ENCODE measurements at regions not wholly inside any gene's neighbourhood (a gene's known extent, or its start where the extent isn't known, plus 50 kb on each side); places are given as distances from the start of the nearest gene placed in this dataset.

DNA sequence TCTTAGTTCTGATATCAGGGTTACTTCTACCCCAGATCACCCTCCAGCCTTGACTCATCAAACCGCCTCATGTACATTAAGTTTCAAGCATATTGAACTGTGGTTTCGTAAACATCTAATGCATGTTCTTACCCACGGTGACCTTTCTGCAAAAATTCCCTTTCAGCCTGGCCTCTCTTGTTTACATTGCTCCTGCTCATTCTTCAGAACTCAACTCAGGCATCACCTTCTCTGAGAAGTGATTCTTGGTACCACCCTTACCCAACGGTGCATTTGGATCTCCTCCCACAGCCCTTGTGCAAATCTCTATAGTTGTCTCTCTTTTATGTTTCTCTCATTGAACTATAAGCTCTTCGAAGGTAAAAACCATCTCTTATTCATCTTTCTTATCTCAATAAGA, 503.1 kb upstream of the PKDCC start:
- no peak for DNase-seq (ENCODE audit: insufficient read length, low spot score)
- no peak for FAIRE-seq
- TF ChIP-seq POLR2A (IDR thresholded peaks at IDR 0.05; ENCODE audit: low read depth, low read length) (no peak), TAF1 (IDR thresholded peaks at IDR 0.05; ENCODE audit: low read depth, low read length) (no peak), SPI1 (IDR thresholded peaks at IDR 0.05; ENCODE audit: low read depth, low read length) (no peak), POU2F2 (IDR thresholded peaks at IDR 0.05; ENCODE audit: low read depth, low read length) (no peak), POLR2AphosphoS5 (IDR thresholded peaks at IDR 0.05; ENCODE audit: low read depth, low read length) (no peak), PAX5 (IDR thresholded peaks at IDR 0.05; ENCODE audit: insufficient read depth, low read length, severe bottlenecking) (no peak)

DNA sequence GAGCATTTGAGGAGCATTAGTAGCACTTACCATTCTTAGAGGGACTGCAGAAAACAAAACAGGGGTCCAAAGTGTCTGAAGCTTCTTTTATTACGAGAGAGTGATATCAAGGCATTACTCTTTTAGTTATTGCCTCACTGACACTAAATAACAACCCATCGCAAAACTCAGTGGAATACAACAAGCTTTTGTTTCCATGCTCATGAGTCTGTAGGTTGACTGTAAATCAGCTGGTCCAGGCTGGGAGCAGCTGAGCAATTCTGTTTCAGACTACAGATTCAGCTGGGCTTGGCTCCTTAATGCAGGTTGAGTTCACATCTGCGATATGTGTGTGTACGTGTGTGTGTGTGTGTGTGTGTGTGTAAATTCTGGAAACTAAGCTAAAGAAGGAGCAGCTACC, 501.8 kb upstream of the PKDCC start:
- DNase-seq (ENCODE audit: insufficient read length, low spot score) (no peak), FAIRE-seq (no peak)
- TF ChIP-seq POLR2A (IDR thresholded peaks at IDR 0.05; ENCODE audit: low read depth, low read length) (no peak), POLR2AphosphoS5 (IDR thresholded peaks at IDR 0.05; ENCODE audit: low read depth, low read length) (no peak), SPI1 (IDR thresholded peaks at IDR 0.05; ENCODE audit: low read depth, low read length) (no peak), TAF1 (IDR thresholded peaks at IDR 0.05; ENCODE audit: low read depth, low read length) (no peak), POU2F2 (IDR thresholded peaks at IDR 0.05; ENCODE audit: low read depth, low read length) (no peak), PAX5 (IDR thresholded peaks at IDR 0.05; ENCODE audit: insufficient read depth, low read length, severe bottlenecking) (no peak)

DNA sequence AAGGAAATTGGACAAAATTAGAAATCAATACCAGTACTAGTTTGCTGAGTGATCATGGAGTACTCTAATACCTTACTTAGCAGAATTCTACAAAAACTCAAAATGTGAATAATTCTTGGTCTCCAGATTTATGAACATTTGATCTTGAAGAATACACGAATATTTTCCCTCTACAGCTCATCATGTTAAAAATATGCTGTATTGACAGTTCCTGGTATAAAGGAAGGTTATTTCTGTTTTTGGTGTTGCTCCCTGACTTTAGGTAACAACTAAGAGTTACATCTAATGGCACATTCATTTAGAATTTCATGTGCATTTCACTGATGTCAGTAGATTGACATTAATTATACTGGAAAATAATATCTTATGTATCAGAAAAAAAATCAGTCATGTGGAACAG, 479.2 kb upstream of the PKDCC start:
- FAIRE-seq (no peak), DNase-seq (ENCODE audit: insufficient read length, low spot score) (no peak)
- TF ChIP-seq POU2F2 (IDR thresholded peaks at IDR 0.05; ENCODE audit: low read depth, low read length) (no peak), TAF1 (IDR thresholded peaks at IDR 0.05; ENCODE audit: low read depth, low read length) (no peak), POLR2AphosphoS5 (IDR thresholded peaks at IDR 0.05; ENCODE audit: low read depth, low read length) (no peak), POLR2A (IDR thresholded peaks at IDR 0.05; ENCODE audit: low read depth, low read length) (no peak), SPI1 (IDR thresholded peaks at IDR 0.05; ENCODE audit: low read depth, low read length) (no peak), PAX5 (IDR thresholded peaks at IDR 0.05; ENCODE audit: insufficient read depth, low read length, severe bottlenecking) (no peak)

DNA sequence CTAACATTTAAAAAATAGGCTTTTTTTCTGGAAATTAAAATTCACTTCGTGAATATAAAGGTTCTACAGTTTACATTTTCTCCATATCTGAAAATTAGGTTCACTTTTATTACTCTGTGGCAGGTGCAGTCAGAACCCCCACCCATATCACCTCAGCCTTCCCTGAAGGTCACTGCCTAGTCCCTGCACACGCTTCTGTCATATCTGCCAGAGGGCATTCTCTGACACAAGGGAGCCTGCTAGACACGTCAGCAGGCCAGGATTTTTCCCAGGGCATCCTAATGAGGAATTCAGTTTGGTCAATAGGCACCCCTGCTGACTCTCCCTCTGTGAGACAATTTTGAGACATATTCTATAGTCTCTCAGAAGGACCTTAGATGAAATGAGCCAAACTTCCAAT, 475.7 kb upstream of the PKDCC start:
- DNase-seq (ENCODE audit: insufficient read length, low spot score) (no peak), FAIRE-seq (no peak)
- TF ChIP-seq SPI1 (IDR thresholded peaks at IDR 0.05; ENCODE audit: low read depth, low read length) (no peak), POU2F2 (IDR thresholded peaks at IDR 0.05; ENCODE audit: low read depth, low read length) (no peak), POLR2A (IDR thresholded peaks at IDR 0.05; ENCODE audit: low read depth, low read length) (no peak), POLR2AphosphoS5 (IDR thresholded peaks at IDR 0.05; ENCODE audit: low read depth, low read length) (no peak), PAX5 (IDR thresholded peaks at IDR 0.05; ENCODE audit: insufficient read depth, low read length, severe bottlenecking) (no peak), TAF1 (IDR thresholded peaks at IDR 0.05; ENCODE audit: low read depth, low read length) (no peak)

DNA sequence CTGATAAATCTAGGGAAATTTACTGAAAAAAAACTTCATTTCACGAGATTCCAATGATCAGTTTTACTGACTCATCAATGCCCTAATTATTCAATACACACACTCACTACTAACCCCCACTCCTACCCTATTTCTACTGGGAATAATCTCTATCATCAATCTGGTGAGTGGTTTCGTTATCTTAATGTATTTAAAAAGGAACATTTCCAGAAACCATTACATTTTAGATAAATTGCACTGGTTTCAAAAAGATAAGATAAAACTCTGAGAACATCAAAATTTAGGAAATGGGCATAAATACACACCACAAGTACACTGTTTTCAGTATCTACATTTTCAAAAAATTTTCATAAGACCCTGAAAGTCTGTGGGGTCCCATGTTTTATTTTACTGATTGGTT, 471.4 kb upstream of the PKDCC start:
- DNase-seq (ENCODE audit: insufficient read length, low spot score) = no peak
- TF ChIP-seq POU2F2 (IDR thresholded peaks at IDR 0.05; ENCODE audit: low read depth, low read length) (no peak), POLR2A (IDR thresholded peaks at IDR 0.05; ENCODE audit: low read depth, low read length) (no peak)
- no peak for FAIRE-seq

DNA sequence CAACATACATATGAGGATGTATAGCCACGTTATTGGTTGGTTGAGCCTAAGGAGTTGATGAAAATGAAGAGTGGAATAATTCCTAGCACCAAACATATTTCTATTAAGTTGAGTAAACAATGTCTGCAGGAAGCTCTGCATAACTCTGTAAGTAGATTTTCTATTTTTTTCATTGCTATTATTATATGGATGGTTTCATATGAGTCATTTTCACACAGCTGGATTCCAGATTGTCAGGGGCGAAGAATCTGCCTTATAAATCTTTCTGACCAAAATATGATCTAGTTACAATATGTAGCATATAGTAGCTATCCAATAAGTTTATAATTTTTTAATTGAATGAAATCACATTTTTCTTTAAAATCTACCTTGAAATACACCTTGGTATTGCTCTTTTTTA, 468.0 kb upstream of the PKDCC start:
- DNase-seq (ENCODE audit: insufficient read length, low spot score) (no peak), FAIRE-seq (no peak)
- TF ChIP-seq SPI1 (IDR thresholded peaks at IDR 0.05; ENCODE audit: low read depth, low read length) (no peak), PAX5 (IDR thresholded peaks at IDR 0.05; ENCODE audit: insufficient read depth, low read length, severe bottlenecking) (no peak), POLR2A (IDR thresholded peaks at IDR 0.05; ENCODE audit: low read depth, low read length) (no peak), POU2F2 (IDR thresholded peaks at IDR 0.05; ENCODE audit: low read depth, low read length) (no peak)

DNA sequence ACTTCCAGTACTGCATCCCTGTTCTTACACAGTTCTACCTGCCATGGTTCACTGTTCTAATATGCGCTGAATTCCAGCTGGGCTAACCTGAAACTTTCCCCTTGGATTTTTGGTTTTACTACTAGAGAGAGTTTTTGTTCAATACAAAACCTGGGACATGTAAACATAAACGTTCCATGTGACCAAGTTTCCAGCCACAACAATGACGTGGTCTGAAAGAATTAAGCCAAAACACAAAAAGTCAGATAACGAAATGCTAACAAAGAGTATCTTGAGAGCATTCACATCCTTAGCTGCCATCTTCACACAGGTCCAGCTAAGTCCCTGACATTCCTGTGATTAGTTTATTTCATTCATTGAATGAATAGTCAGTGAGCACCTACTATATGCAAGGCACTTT, 467.0 kb upstream of the PKDCC start:
- no peak for TF ChIP-seq PAX5 (IDR thresholded peaks at IDR 0.05; ENCODE audit: insufficient read depth, low read length, severe bottlenecking)
- no peak for TF ChIP-seq POU2F2 (IDR thresholded peaks at IDR 0.05; ENCODE audit: low read depth, low read length)
- no peak for TF ChIP-seq TAF1 (IDR thresholded peaks at IDR 0.05; ENCODE audit: low read depth, low read length)
- TF ChIP-seq POLR2A (IDR thresholded peaks at IDR 0.05; ENCODE audit: low read depth, low read length) = no peak
- TF ChIP-seq POLR2AphosphoS5 (IDR thresholded peaks at IDR 0.05; ENCODE audit: low read depth, low read length) = no peak
- no peak for TF ChIP-seq SPI1 (IDR thresholded peaks at IDR 0.05; ENCODE audit: low read depth, low read length)
- DNase-seq (ENCODE audit: insufficient read length, low spot score) (no peak), FAIRE-seq (no peak)

DNA sequence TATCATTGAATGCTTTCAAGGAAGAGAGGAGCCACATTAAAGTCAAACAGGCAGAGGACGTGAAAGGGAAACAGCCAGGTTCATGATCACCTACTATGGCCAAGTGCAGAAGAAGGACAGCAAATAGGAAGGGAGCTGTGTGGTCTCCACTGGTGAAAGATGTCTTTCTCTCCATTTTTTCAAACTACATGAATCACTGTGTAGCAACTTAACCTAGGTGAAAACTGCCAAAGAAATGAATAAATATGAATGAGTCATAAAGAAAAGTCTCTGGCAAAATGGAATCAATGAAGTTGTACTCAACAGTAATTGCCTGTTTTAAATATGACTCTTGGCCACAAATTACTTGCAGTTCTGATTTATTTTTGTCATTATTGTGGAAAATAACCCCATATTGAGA, 452.6 kb upstream of the PKDCC start:
- DNase-seq (ENCODE audit: insufficient read length, low spot score) (no peak), FAIRE-seq (no peak)
- TF ChIP-seq SPI1 (IDR thresholded peaks at IDR 0.05; ENCODE audit: low read depth, low read length) = no peak
- TF ChIP-seq PAX5 (IDR thresholded peaks at IDR 0.05; ENCODE audit: insufficient read depth, low read length, severe bottlenecking) = no peak
- TF ChIP-seq POLR2A (IDR thresholded peaks at IDR 0.05; ENCODE audit: low read depth, low read length) = no peak
- TF ChIP-seq POLR2AphosphoS5 (IDR thresholded peaks at IDR 0.05; ENCODE audit: low read depth, low read length) = no peak
- TF ChIP-seq TAF1 (IDR thresholded peaks at IDR 0.05; ENCODE audit: low read depth, low read length) = no peak
- TF ChIP-seq POU2F2 (IDR thresholded peaks at IDR 0.05; ENCODE audit: low read depth, low read length) = no peak

DNA sequence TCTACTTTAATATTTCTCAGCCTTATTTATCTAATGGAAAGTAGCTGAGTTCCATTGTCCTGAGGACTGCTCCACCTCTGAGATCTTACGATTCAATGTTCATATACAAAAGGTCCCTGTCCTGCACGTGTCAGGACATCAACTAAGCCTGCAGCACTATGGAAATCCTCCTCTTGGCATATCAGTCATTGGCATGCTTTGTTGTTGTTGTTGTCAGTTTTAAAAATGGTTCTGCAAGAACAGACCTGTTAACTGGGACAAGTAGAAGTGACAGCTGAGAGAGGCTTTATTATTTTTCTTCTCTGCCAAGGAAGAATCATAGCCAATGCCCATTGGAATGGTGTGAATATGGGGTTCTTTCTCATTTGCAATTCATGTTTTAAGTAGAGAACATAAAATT, 450.1 kb upstream of the PKDCC start:
- TF ChIP-seq POLR2A (IDR thresholded peaks at IDR 0.05; ENCODE audit: low read depth, low read length) (no peak), TAF1 (IDR thresholded peaks at IDR 0.05; ENCODE audit: low read depth, low read length) (no peak), PAX5 (IDR thresholded peaks at IDR 0.05; ENCODE audit: insufficient read depth, low read length, severe bottlenecking) (no peak), SPI1 (IDR thresholded peaks at IDR 0.05; ENCODE audit: low read depth, low read length) (no peak), POU2F2 (IDR thresholded peaks at IDR 0.05; ENCODE audit: low read depth, low read length) (no peak), POLR2AphosphoS5 (IDR thresholded peaks at IDR 0.05; ENCODE audit: low read depth, low read length) (no peak)
- no peak for DNase-seq (ENCODE audit: insufficient read length, low spot score)

DNA sequence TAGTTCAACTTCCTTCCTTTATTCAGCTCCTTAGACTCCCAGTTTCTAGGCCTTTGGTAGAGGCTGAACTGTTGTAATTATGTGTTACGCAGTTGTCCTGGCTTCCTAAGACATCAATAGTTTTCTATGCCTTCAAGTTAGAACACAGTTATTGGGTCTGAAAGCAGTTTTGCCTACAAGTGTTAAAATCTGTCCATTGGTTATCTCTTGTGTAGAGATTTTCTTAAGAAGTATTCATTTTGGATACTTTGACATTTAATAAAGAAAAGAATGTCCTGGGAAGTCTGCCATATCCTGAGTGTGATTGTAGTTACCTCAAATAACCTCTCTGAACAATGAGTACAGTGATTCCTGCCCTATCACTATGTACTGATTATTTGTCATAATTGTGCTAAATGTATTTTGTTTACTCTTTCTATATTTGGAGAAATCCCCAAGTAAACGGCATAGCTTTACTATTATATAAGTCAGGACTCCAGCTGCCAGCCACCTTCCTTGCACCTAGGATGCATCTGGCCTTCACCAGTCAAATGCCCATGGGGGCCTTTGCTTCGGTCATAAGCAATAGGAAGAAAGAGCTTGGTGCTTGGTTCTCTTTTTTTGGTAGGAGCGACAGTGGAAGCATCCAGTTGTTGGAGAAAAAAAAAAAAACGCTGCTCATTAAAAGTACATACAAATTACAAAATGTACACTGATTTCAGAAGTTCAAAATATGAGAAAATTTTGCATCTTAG, 449.5 kb upstream of the PKDCC start:
- TF ChIP-seq SPI1 (IDR thresholded peaks at IDR 0.05; ENCODE audit: low read depth, low read length) = no peak
- TF ChIP-seq POLR2A (IDR thresholded peaks at IDR 0.05; ENCODE audit: low read depth, low read length) = no peak
- TF ChIP-seq TAF1 (IDR thresholded peaks at IDR 0.05; ENCODE audit: low read depth, low read length) = no peak
- TF ChIP-seq PAX5 (IDR thresholded peaks at IDR 0.05; ENCODE audit: insufficient read depth, low read length, severe bottlenecking) = no peak
- TF ChIP-seq POU2F2 (IDR thresholded peaks at IDR 0.05; ENCODE audit: low read depth, low read length) = no peak
- TF ChIP-seq POLR2AphosphoS5 (IDR thresholded peaks at IDR 0.05; ENCODE audit: low read depth, low read length) = no peak
- DNase-seq (ENCODE audit: insufficient read length, low spot score) (no peak), FAIRE-seq (no peak)

More for the DNA sequence above, 450.1 kb upstream of the PKDCC start:
- no peak for FAIRE-seq
